HUDEP-2 (cell line): ENCODE measurements at regions not wholly inside any gene's neighbourhood (a gene's known extent, or its start where the extent isn't known, plus 50 kb on each side); places are given as distances from the start of the nearest gene placed in this dataset.
"Not testable (repeated sequence)": the region's sequence is repeated elsewhere in the genome, so short reads cannot be mapped to it uniquely, and the experiment has no call there.

Experiments used
- DNase-seq, 76 experiments: peaks; one replicate each; lab custom pipeline; 2025; ENCODE audit not compliant: unreplicated experiment in 76 of 76; lab: John Stamatoyannopoulos, UW

DNA sequence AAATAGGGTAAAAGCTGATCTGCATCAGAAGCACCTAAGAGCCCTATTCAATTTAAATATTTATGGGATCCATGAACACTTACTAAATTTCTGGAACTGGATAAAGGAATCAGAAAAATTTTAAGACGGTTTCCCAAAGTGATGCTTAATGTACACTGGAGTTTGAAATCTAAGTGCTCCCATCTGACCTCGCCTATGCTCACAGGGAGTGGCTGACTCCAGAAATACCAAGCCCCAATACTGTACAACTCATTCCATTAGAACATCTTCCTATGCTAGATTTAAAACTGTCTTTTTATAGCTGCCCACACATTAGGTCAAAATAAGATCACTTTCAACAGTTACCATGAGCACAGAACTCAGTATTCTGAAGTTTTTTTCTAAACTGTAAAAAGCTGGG, 1214.6 kb downstream of the CDH11 start:
- DNase-seq, result no peak

DNA sequence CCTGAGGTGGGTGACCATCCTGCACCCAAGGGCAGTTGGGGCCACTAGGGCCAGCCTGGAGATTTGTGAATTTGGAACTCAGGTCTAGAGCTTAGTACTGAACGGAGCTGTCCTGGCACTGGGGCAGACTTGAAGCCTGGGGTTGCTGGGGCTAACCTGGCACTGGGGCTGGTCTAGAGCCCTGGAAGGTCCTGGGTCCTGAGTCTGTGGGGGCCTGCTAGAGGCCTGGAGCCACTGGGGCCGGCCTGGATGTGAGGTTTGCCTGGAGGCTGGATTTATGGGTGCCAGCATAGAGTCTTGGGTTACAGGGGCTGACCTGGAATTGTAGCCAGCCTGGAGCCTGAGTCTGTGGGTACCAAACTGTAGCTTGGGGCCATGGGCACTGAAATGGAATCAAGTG, 1216.9 kb downstream of the CDH11 start:
- DNase-seq, result no peak

DNA sequence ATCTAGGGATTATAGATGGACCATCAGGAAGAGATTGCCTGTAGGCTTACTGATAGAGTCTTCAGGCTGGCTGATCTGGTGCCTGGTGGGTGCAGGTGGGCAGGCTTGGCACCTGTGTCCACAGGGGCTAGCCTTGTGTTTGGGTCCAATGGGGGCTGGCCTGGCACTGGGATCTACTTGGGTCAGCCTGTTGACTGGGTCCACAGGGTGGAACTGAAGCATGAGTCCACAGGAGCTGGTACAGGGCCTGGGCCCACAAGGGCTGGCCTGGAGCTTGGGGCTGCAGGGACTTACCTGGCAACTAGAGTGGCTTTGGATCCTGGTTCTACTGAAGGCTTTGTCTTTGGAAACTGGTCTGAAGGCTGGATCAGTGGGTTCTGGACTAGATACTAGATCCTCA, 1217.7 kb downstream of the CDH11 start:
- DNase-seq, result no peak

DNA sequence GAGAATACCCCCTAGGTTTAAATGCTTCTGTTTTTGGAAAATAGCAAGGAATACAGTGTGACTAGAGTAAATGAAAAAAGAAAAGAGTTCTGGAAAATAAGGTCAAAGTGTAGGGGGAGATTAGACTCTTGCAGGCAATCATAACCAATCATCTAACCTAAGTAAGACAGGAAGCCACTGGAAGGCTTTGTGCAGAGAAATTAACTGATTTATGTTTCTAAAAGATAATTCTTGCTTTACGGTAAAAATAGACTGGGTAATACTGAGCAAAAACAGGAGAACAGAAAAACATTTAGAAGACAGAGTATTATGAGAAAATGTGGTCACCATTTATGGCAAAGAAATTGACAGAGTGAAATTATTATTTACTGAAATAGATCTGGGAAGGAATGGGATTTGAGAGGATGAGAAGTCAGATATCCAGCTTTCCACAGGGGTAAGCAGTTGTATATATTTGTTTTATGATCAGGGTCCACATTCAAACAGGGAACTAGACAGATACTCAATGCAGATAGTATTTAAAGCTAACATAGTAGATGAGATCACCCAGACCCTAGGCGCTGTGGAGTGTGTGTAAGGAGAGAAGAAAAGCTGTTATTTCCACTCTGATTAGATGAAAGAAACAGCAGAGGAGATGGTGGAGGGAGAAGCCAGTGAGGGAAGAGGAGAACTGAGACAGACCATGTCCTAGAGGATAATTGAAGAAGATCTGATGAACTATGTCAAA, 1225.3 kb downstream of the CDH11 start:
- no peak for DNase-seq

DNA sequence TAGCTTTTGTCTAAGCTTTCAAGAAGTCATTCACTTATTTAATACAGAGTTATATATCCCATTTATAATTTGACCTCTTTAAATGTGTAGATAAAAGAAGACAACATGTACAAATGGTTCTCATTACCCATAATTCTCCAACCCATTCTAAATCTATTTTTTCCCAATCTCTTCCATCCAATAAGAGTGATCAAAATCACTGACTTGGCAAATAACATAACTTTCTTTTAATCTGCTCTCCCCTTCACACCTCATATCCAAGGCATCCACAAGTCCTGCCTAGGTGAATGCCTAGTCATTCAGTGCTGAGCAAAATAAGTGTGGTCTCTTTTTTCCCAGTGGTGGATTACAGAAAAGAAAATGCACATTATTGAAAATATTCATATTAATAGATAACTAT, 1231.1 kb downstream of the CDH11 start:
- no peak for DNase-seq

DNA sequence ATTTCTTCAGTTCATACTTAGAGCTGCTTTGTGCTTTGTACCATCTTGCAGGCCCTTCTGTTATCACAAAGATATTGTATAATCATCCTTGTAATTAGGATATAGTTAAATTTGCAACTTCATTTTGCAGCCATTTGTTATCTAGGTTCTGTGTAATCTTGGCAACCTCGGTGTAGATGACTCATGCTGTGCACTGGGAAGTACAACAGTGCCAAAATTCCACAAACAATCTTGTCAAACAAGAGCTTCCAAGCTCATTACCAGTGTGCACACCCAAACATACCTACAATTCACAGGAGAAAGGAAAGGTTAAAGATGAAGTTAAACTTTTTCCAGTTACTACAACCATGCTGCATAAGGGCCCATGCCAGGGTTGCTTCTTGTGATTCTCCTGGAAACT, 1231.8 kb downstream of the CDH11 start:
- peak in 1 of 76 experiments; percentile 1 for DNase-seq

DNA sequence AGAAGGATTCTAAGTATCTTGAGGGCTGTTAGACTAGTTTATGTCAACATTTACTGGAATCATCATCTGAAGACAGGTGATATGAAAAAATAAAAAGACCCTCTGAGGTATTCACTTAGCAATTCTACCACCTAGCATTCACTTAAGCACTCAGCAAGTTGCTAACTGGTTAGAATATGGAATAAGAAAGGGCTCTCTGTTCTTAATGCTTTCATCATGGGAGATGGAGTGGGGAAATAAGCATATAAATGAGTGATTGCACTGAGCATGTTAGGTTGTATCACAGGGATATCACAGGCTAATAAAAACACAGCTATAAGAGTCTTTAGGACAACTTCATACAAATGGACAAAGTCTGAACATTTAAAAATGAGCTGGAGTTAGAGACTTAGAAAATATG, 1238.8 kb downstream of the CDH11 start:
- DNase-seq, result no peak

DNA sequence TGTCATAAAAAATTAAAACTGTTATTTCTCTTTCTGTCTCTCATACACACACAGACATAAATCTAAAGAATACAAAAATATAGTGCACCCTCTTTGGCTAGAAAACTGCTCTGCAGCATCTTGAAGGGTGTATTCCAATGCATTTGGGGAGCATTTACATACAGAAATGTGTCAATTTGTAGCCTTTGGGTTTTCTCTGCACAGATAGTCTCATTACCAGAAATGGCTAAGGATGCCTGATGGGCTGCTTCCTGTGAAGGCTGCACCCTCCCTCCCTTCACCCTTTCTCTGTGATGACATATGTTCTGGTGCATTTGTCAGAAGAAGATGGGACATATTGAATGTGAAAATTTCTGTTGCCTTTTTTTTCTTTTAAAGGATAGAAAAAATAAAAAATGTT, 1239.3 kb downstream of the CDH11 start:
- DNase-seq, result no peak

DNA sequence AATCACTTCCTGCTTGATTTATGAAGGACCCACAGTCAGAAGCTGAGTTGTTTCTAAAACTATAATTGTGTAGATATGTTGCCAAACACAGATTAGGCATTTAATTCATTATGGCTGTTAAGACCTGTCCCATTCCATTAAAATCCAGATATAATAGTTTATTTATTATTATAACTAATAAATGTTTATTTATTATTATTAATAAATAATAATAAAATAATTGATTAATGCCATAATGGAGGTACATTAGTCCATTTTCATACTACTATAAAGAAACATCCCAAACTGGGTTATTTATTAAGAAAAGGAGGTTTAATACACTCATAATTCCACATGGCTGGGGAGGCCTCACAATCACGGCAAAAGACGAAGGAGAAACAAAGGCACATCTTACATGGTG, 1240.9 kb downstream of the CDH11 start:
- DNase-seq, result no peak

DNA sequence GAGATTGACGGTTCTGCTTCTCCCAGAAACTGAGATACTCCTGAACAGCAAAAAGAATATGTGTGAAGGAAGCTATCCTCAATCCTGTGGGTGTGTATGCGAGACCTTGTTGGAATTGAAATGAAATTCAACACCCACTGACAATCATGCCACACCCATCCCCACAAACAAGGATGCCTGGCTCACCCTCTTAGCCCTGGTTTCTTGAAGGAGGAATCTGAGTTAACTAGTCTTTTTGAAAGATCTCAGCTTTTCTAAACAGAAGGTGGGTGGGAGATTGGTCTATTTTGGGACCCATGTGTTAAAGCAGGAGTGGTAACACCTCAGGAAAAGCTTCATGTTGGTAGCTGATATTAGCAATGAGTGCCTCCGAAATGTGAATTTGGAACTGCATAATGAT, 1244.5 kb downstream of the CDH11 start:
- DNase-seq, result no peak

DNA sequence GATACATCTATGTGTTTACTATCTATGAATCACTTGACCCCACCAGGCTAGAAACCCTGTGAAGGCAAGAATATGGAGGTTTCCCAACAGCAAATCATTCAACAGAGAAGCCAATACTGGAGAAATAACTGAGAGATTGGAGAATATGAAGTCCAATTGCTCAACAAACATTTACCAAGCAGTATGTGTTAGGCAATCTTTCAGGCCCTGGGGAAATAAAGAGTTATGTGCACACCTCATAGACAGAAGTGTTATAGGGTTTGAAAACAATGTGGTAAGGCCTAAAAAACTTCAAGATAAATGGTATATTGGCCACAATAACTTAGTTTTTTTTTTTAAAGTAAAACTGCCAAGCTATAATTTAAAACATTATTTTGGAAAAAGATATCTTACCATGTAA, 1245.8 kb downstream of the CDH11 start:
- no peak for DNase-seq

DNA sequence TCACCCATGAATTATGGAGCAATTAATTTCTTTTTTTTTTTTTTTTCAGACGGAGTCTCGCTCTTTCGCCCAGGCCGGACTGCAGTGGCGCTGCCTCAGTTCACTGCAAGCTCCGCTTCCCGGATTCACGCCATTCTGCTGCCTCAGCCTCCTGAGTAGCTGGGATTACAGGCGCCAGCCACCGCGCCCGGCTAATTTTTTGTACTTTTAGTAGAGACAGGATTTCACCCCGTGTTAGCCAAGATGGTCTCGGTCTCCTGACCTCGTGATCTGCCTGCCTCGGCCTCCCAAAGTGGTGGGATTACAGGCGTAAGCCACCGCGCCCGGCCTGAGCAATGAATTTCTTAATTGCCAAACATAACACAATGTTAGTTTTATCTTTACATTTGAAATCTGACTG, 1261.2 kb downstream of the CDH11 start:
- DNase-seq, result not testable (repeated sequence)

DNA sequence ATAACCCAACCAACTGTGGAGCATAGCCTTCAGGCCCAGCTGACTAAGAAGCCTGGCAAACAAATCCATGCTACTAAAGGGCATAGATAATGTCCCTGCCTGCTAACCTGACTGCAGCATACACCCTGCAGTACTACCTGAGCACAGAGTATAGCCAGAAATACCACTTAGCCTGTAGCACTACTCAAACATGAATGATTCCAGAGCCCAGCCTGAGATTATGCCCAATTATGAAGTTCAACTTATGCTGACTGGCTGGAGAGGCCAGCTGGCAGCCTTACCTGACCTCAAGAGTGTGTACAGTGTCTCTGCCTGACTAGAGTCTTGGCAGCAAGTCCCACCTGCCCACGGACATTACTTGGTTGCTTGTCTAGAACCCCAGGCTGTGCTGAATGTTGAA, 1265.3 kb downstream of the CDH11 start:
- no peak for DNase-seq

DNA sequence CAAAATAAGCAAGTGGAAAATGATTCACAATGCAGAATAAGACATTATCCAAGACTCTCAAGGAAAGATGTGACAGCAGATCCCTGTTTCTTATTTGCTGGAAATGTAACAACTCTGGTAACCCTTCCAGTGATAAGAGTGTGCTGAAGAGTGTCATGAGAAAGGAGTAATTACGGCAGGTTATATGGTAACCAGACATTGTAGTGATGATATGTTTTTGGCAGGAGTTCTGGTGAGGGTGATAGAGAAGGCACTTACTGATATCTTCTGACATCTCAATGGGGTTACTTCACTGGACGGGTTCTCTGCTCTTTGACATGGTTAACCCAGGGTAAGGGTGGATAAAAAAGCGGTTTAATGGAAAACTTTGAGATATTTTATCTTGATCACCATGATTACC, 1270.9 kb downstream of the CDH11 start:
- peak in 1 of 76 experiments; percentile 7 for DNase-seq

DNA sequence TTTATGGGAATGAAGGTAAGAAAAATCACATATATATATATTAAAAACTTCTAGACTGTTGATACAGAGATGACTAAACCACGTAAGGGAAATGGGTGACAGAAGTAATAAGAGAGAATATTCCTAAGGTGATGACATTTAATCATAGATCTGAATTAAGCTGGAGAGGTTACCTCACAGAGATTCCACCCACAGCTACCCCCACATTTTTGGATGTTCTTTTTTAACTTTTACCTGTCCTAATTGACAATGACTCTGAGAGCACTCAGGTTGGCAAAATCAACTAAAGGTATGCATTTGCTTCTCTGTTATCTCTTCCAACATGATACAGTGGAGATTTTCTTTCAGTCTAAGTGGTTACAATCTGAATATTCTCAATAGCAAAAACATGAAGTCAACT, 1280.6 kb downstream of the CDH11 start:
- DNase-seq, result no peak

DNA sequence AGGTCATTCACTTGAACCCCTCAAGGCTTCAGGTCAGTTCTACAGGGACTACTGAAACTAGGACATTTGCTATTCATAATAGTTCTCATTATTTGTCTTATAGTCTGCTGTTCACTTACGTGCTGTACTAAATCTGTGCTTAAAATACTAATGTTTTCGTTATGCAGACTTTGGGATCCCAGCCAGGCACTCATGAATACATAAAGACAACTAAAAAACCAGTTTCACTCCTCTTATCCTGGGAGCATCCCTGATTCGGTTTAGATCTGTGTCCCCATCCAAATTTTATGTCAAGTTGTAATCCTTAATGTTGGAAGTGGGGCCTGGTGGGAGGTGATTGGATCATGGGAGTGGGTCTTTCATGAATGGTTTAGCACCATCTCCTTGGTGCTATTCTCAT, 1291.8 kb downstream of the CDH11 start:
- no peak for DNase-seq

DNA sequence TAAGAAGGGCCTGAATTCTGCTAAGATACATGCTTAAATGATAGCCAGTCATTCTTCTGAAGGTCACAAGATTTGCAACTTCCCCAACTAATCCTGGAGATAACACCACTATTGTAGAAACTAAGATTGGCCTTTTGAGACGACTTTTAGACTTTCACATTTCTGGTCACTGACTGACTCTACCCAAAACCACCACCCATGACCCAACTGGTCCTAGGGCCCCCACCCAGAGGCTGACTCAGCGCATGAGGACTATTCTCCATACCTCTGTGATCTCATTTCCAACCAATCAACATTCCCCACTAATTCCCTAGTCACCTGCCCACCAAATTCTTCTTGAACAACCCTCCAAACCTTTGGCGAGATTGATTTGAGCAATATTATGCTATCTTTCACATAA, 1299.0 kb downstream of the CDH11 start:
- DNase-seq, result no peak

DNA sequence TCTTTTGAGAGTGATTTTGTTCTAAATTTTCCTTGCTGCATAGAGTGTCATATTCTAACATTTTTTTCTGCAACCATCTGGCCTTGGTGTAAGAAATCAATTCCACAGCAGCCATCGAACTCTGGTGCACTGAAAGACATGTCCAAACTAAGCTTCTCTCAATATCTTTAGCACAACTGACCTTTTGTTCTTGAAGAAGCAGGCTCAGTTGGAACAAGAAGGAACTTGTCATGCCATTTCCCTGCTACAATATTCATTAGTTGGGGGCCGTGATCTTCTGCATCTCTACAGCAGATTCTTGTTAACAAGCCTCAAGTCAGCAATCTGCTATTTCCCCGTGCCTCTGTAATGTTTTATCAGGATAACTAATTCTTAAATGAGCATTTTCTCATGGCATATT, 1305.6 kb downstream of the CDH11 start:
- DNase-seq, result no peak

DNA sequence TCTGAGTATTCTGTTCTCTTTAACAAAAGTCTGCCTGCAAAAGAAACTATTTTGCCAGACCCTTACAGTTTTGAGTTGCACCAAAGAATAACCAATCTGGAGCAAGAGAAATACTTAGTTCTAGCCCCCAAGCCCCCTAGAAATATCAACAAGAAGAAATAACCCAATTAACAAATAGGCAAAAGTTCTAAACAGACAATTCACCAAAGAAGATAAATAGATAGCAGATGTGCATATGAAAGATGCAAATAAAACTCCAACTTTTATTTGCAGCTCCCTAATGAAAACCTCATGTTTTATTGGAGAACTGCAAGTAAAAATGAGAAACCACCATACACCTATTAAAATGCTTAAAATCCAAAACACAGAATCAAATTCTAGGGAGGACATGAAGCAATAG, 1308.0 kb downstream of the CDH11 start:
- no peak for DNase-seq

DNA sequence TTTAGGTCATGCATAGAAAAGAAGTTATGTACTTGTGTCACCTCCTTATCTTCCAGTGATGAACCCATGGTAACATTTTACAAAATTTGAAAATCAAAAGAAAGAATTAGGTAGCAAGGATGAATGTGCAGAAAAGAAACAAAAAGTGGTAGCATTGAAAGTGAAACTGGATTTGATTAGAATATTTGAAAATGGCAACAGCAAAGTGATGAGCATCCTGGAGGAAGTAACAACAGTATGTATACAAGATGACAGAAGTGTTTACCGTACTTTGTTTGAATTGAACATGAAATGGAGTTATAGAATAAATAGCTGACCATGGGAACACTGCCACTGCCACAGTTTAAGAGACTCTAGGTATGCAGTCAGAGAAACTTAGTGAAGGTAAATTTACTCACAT, 1313.1 kb downstream of the CDH11 start:
- no peak for DNase-seq

DNA sequence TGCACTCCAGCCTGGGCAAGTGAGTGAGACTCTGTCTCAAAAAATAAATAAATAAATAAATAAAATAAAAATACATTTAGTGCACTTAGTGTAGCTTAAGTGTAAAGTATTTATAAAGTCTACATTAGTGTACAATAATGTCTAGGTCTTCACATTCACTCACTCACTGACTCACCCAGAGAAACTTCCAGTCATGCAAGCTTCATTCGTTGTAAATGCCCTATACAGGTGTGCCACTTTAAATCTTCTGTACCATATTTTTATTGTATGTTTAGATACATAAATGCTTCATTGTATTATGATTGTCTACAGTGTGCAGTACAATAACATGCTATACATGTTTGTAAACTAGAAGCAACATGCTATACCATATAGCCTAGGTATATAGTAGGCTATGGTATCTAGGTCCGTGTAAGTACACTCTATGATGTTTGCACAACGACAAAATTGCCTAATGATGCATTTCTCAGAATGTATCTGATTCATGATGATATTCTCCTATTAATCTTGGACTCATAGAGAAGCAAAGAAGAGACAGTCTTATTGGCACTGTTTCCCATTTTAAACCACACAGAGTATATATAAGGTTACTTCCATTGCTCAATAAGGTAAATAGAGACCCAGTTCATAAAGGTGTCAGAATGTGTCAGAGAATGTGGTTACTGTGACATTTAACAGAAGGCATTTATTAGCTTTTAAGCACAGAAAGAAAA, 1314.9 kb downstream of the CDH11 start:
- no peak for DNase-seq

DNA sequence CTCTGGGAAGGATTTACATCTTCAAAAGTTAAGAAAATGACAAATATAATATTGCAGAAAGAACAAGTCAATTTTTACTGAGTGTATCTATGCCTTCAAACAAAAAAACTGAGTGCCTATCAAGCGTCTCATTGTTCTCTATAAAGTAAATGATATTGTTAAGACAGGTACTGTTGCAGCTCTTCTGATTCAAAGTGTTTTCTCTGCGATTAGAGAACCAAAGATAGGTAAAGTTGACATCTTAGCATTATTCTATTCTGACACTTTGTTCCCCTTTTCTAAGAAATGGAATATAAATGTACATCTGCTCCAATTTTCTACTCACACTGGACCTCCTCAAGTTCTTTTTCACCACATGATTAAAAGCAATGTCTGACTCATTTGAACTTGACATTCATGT, 1317.7 kb downstream of the CDH11 start:
- DNase-seq, result no peak

DNA sequence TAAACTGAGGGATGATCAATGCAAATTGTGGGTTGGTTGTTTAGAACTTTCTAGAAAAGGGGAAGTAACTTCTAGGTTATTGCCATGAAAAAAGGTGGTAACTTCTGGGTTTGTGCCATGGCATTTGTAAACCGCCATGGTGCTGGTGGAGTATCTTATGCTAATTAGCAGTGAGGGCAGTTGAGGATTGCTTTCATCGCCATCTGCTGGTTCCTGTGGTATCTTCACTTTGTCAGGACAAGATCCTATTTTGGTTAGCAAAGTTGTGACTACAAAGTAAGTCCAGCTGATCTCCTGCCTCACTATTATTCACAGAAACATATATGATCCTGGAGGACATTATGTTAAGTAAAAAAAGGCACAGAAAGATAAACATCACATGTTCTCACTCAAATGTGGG, 1332.3 kb downstream of the CDH11 start:
- DNase-seq, result peak in 5 of 76 experiments; percentile 0 to 61 (median 14)
